ENCODE measurements at regions not wholly inside any gene's neighbourhood (a gene's known extent, or its start where the extent isn't known, plus 50 kb on each side); places are given as distances from the start of the nearest gene placed in this dataset.
A peak's percentile ranks its signal among the peaks of the same experiment; 100 is the strongest.

- TF ChIP-seq ZNF423 (tag by site-specific recombination; IDR thresholded peaks at IDR 0.05): no peak
- no peak for TF ChIP-seq ZNF398 (tag by site-specific recombination; IDR thresholded peaks at IDR 0.05)
- no peak for TF ChIP-seq ZSCAN23 (tag by site-specific recombination; IDR thresholded peaks at IDR 0.05)
- TF ChIP-seq ZNF501 (tag by site-specific recombination; IDR thresholded peaks at IDR 0.05): no peak
These were observed 553.1 kb upstream of the TUSC1 start (continued) for GRCh38 chr9:26231391-26231790.

- CTCF ChIA-PET: interaction anchor here (0.6 kb wide), 1 partner anchor 10 kb away, joined by 3 read pairs; no protein-coding TSS in a partner anchor
These were observed 551.2 kb upstream of the TUSC1 start for GRCh38 chr9:26229324-26230054.

GRCh38 chr9:26228273-26228672 lies 550.0 kb upstream of the TUSC1 start:
- Histone ChIP-seq H3K9me3 (ENCODE audit: control insufficient read depth, insufficient read depth, low read depth, low read length) (no peaks in the 10 kb centered on the region), H3K36me3 (ENCODE audit: control insufficient read depth in 2 of 2, insufficient read depth in 1 of 2, low read length in 2 of 2) (no peaks in the 10 kb centered on the region), H3K4me3 (ENCODE audit: low read depth, low read length) (no peak overlapping the region), H3K27ac (ENCODE audit: extremely low read depth, low read depth, low read length) (no peak overlapping the region), H3K4me1 (ENCODE audit: control insufficient read depth, insufficient read depth, low read length) (no peaks in the 10 kb centered on the region)
- ChIA-PET CTCF (no interaction called here), POLR2A (no interaction called here)
- TF ChIP-seq ZSCAN5A (tag by site-specific recombination; IDR thresholded peaks at IDR 0.05) (no peak), ZNF335 (tag by site-specific recombination; conservative IDR thresholded peaks at IDR 0.05) (no peak), ZNF112 (tag by site-specific recombination; IDR thresholded peaks at IDR 0.05) (no peak), ZNF214 (tag by site-specific recombination; IDR thresholded peaks at IDR 0.05; ENCODE audit: borderline replicate concordance) (no peak), GLIS2 (tag by site-specific recombination; IDR thresholded peaks at IDR 0.05) (no peak), MEIS1 (CRISPR knock-in tag; IDR thresholded peaks at IDR 0.05; ENCODE audit: borderline replicate concordance) (no peak), ZNF596 (tag by site-specific recombination; IDR thresholded peaks at IDR 0.05) (no peak)

More at GRCh38 chr9:26229324-26230054, 551.2 kb upstream of the TUSC1 start:
- Histone ChIP-seq H3K4me1 (ENCODE audit: control insufficient read depth, insufficient read depth, low read length) (no peaks in the 10 kb centered on the region), H3K27ac (ENCODE audit: extremely low read depth, low read depth, low read length) (no peak overlapping the region), H3K36me3 (ENCODE audit: control insufficient read depth in 2 of 2, insufficient read depth in 1 of 2, low read length in 2 of 2) (no peaks in the 10 kb centered on the region), H3K4me3 (ENCODE audit: low read depth, low read length) (no peak overlapping the region), H3K9me3 (ENCODE audit: control insufficient read depth, insufficient read depth, low read depth, low read length) (no peaks in the 10 kb centered on the region)
- POLR2A ChIA-PET: no interaction called here
- TF ChIP-seq ZNF645 (tag by site-specific recombination; IDR thresholded peaks at IDR 0.05): no peak
- TF ChIP-seq REST (tag by site-specific recombination; IDR thresholded peaks at IDR 0.05): peak; percentile 45; the same call in 1 of the 2 replicates
- no peak for TF ChIP-seq SP2 (tag by site-specific recombination; IDR thresholded peaks at IDR 0.05)
- TF ChIP-seq ZNF561 (tag by site-specific recombination; IDR thresholded peaks at IDR 0.05; ENCODE audit: borderline replicate concordance): no peak
- TF ChIP-seq ZNF580 (tag by site-specific recombination; IDR thresholded peaks at IDR 0.05): no peak

Measured in HEK293 (cell line).